ENCODE measurements at regions not wholly inside any gene's neighbourhood (a gene's known extent, or its start where the extent isn't known, plus 50 kb on each side); places are given as distances from the start of the nearest gene placed in this dataset.

- intact Hi-C loops (cut with DNase I) = no loop called here
- WGBS, 4 donors = 68 to 84% (median 72%) methylated on average over 2 of the region's 2 CpGs
Observed at GRCh38 chr13:97538203-97538602, 104.2 kb downstream of the RAP2A start.

GRCh38 chr13:97539651-97540610 is 106.0 kb downstream of the RAP2A start:
- TF ChIP-seq CTCF (IDR thresholded peaks at IDR 0.05) (no peak), POLR2A (IDR thresholded peaks at IDR 0.05) (no peak)
- Histone ChIP-seq H3K4me1 (peaks cover 0 to 25% (median 16%) of the 10 kb centered on the region in 12 donors), H3K27me3 (no peaks in the 10 kb centered on the region), H3K27ac (peak overlapping the region in 5 of 12 donors; percentile 2 to 36 (median 14)), H3K36me3 (no peaks in the 10 kb centered on the region), H3K9me3 (no peaks in the 10 kb centered on the region), H3K4me3 (no peak overlapping the region)
- WGBS, 4 donors = 41 to 46% (median 42%) methylated on average over 4 of the region's 4 CpGs
- intact Hi-C loops (cut with DNase I) = loop anchor here in 1 of 10 donors (10.0 kb wide), 1 partner anchor 105 kb away; the partner anchor contains the start of gene RAP2A
- no peak for ATAC-seq
- DNase-seq = no peak

More at GRCh38 chr13:97538203-97538602, 104.2 kb downstream of the RAP2A start:
- Histone ChIP-seq H3K4me3 (no peak overlapping the region), H3K9me3 (no peaks in the 10 kb centered on the region), H3K4me1 (peaks cover 0 to 25% (median 15%) of the 10 kb centered on the region in 12 donors), H3K27me3 (no peaks in the 10 kb centered on the region), H3K27ac (no peak overlapping the region), H3K36me3 (no peaks in the 10 kb centered on the region)
- no peak for TF ChIP-seq POLR2A (IDR thresholded peaks at IDR 0.05)
- no peak for ATAC-seq
- no peak for DNase-seq

DNA sequence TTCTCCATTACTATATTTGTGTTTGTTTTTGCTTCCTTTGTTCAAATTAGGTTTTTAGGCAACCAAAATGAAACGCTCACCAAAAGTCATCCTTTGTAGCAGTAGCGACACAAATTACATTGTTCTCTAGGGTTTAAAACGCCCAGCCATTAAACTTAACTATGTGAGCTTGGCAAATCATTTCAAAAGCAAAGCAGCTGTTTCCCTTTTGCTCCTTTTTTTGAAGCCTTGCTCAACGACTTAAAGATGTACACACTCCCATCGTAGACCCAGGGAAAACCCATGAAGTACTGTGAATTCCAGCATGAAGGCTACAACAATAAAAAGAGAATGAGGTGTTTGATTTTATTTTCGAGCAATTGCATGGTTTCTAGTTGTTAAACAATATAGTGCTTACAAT is 106.7 kb downstream of the RAP2A start:
- 37 to 50% (median 43%) methylated on average over 6 of the region's 6 CpGs for WGBS, 4 donors
- H3K27me3 ChIP-seq = no peaks in the 10 kb centered on the region
- H3K36me3 ChIP-seq = no peaks in the 10 kb centered on the region
- ATAC-seq = peak in 1 of 4 donors; percentile 56
- H3K27ac ChIP-seq = peak overlapping the region in 4 of 12 donors; percentile 2 to 36 (median 16)
- no peaks in the 10 kb centered on the region for H3K9me3 ChIP-seq
- H3K4me1 ChIP-seq = peaks cover 0 to 25% (median 16%) of the 10 kb centered on the region in 12 donors
- DNase-seq = no peak
- TF ChIP-seq POLR2A (IDR thresholded peaks at IDR 0.05) (no peak), CTCF (IDR thresholded peaks at IDR 0.05) (no peak)
- intact Hi-C loops (cut with DNase I) = loop anchor here in 1 of 10 donors (10.0 kb wide), 1 partner anchor 106 kb away; the partner anchor contains the start of gene RAP2A
- no peak overlapping the region for H3K4me3 ChIP-seq

GRCh38 chr13:97542102-97542685 is 108.2 kb downstream of the RAP2A start:
- H3K4me1 ChIP-seq = peaks cover 0 to 25% (median 16%) of the 10 kb centered on the region in 12 donors
- no peaks in the 10 kb centered on the region for H3K27me3 ChIP-seq
- H3K4me3 ChIP-seq = no peak overlapping the region
- no peak overlapping the region for H3K27ac ChIP-seq
- H3K9me3 ChIP-seq = no peaks in the 10 kb centered on the region
- TF ChIP-seq POLR2A (IDR thresholded peaks at IDR 0.05) (no peak), CTCF (IDR thresholded peaks at IDR 0.05) (no peak)
- ATAC-seq (no peak), DNase-seq (no peak)
- intact Hi-C loops (cut with DNase I) = loop anchor here in 1 of 10 donors (10.0 kb wide), 1 partner anchor 107 kb away; the partner anchor contains the start of gene RAP2A
- WGBS, 4 donors = 54 to 64% (median 60%) methylated on average over 3 to 4 of the region's 4 CpGs
- H3K36me3 ChIP-seq = no peaks in the 10 kb centered on the region
